Esophagus (tissue), 2 donors: ENCODE measurements at regions not wholly inside any gene's neighbourhood (a gene's known extent, or its start where the extent isn't known, plus 50 kb on each side); places are given as distances from the start of the nearest gene placed in this dataset.

Experiments used
- H3K27ac ChIP-seq, 2 donors: one replicate each; pipeline ENCODE4 v1.5.1; 2013; ENCODE audit warnings: low read depth in 2 of 2, mild to moderate bottlenecking in 2 of 2, inconsistent platforms in 1 of 2, low read length in 1 of 2, moderate library complexity in 1 of 2
- H3K27me3 ChIP-seq, 2 donors: one replicate each; pipeline ENCODE4 v1.6.1; 2013; ENCODE audit warnings: low read length in 2 of 2, control low read depth in 1 of 2, mild to moderate bottlenecking in 1 of 2; ENCODE audit not compliant: insufficient read depth in 2 of 2, control insufficient read depth in 1 of 2
- H3K36me3 ChIP-seq, 2 donors: one replicate each; pipeline ENCODE4 v1.6.1; 2013; ENCODE audit warnings: low read length in 1 of 2; ENCODE audit not compliant: control insufficient read depth in 2 of 2, insufficient read depth in 2 of 2
- H3K4me1 ChIP-seq, 2 donors: one replicate each; pipeline ENCODE4 v1.6.1; 2013; ENCODE audit warnings: low read length in 1 of 2; ENCODE audit not compliant: control insufficient read depth in 2 of 2, insufficient read depth in 2 of 2
- H3K4me3 ChIP-seq, 2 donors: one replicate each; pipeline ENCODE4 v1.5.1; 2013; ENCODE audit warnings: low read length in 2 of 2, mild to moderate bottlenecking in 2 of 2, low read depth in 1 of 2, moderate library complexity in 1 of 2
- H3K9me3 ChIP-seq, 2 donors: one replicate each; pipeline ENCODE4 v1.6.1; 2013; ENCODE audit warnings: mild to moderate bottlenecking in 2 of 2, low read depth in 1 of 2, low read length in 1 of 2, moderate library complexity in 1 of 2; ENCODE audit not compliant: control insufficient read depth in 2 of 2, insufficient read depth in 1 of 2
- WGBS, 2 donors: extraction: QIAGEN DNeasy Blood & Tissue Kit; methylation state at CpG; one replicate each; pipeline ENCODE4 v1.1.7; 2013; 5-methylcytosine and 5-hydroxymethylcytosine counted together
- donor health status: healthy with polysubstance abuse.
- donor health status: Bipolar disorder and iron deficiency.

GRCh38 chr5:14944996-14945395 is 73.4 kb upstream of the ANKH start:
- Histone ChIP-seq H3K4me1 (no peaks in the 10 kb centered on the region), H3K27me3 (no peaks in the 10 kb centered on the region), H3K36me3 (no peaks in the 10 kb centered on the region), H3K27ac (no peak overlapping the region), H3K4me3 (no peak overlapping the region), H3K9me3 (no peaks in the 10 kb centered on the region)
- 57 to 62% methylated on average over 3 of the region's 3 CpGs for WGBS, 2 donors

GRCh38 chr5:14944350-14944739 is 72.8 kb upstream of the ANKH start:
- Histone ChIP-seq H3K4me3 (no peak overlapping the region), H3K27ac (no peak overlapping the region), H3K9me3 (no peaks in the 10 kb centered on the region), H3K27me3 (no peaks in the 10 kb centered on the region), H3K36me3 (no peaks in the 10 kb centered on the region), H3K4me1 (no peaks in the 10 kb centered on the region)
- 92 to 93% methylated on average over 4 of the region's 4 CpGs for WGBS, 2 donors

- H3K27ac ChIP-seq = no peak overlapping the region
- H3K9me3 ChIP-seq = no peaks in the 10 kb centered on the region
- no peaks in the 10 kb centered on the region for H3K36me3 ChIP-seq
- H3K4me3 ChIP-seq = no peak overlapping the region
- H3K4me1 ChIP-seq = no peaks in the 10 kb centered on the region
- H3K27me3 ChIP-seq = no peaks in the 10 kb centered on the region
Measured at GRCh38 chr5:14942212-14942611, 70.6 kb upstream of the ANKH start.

- Histone ChIP-seq H3K4me3 (no peak overlapping the region), H3K27ac (no peak overlapping the region), H3K9me3 (no peaks in the 10 kb centered on the region), H3K36me3 (no peaks in the 10 kb centered on the region), H3K27me3 (no peaks in the 10 kb centered on the region), H3K4me1 (no peaks in the 10 kb centered on the region)
- whole genome bisulfite sequencing, 2 donors = 32 to 37% methylated on average over 5 of the region's 5 CpGs
Measured at GRCh38 chr5:14937254-14937653, 65.7 kb upstream of the ANKH start.

GRCh38 chr5:14936588-14936987 is 65.0 kb upstream of the ANKH start:
- no peaks in the 10 kb centered on the region for H3K27me3 ChIP-seq
- H3K9me3 ChIP-seq = no peaks in the 10 kb centered on the region
- no peaks in the 10 kb centered on the region for H3K36me3 ChIP-seq
- no peaks in the 10 kb centered on the region for H3K4me1 ChIP-seq
- H3K4me3 ChIP-seq = no peak overlapping the region
- H3K27ac ChIP-seq = no peak overlapping the region
- 59 to 66% methylated on average over 2 of the region's 2 CpGs for WGBS, 2 donors

GRCh38 chr5:14935341-14935740 is 63.8 kb upstream of the ANKH start:
- Histone ChIP-seq H3K4me1 (no peaks in the 10 kb centered on the region), H3K9me3 (no peaks in the 10 kb centered on the region), H3K4me3 (no peak overlapping the region), H3K36me3 (no peaks in the 10 kb centered on the region), H3K27me3 (no peaks in the 10 kb centered on the region), H3K27ac (no peak overlapping the region)
- 87 to 89% methylated on average over 3 of the region's 3 CpGs for WGBS, 2 donors

- Histone ChIP-seq H3K27ac (no peak overlapping the region), H3K27me3 (no peaks in the 10 kb centered on the region), H3K9me3 (no peaks in the 10 kb centered on the region), H3K4me1 (no peaks in the 10 kb centered on the region), H3K4me3 (no peak overlapping the region), H3K36me3 (no peaks in the 10 kb centered on the region)
- 58 to 60% methylated on average over 7 of the region's 7 CpGs for WGBS, 2 donors
Measured at GRCh38 chr5:14932902-14933469, 61.4 kb upstream of the ANKH start.

GRCh38 chr5:14930486-14930885 is 58.9 kb upstream of the ANKH start:
- WGBS, 2 donors = 85 to 91% methylated on average over 3 of the region's 3 CpGs
- no peak overlapping the region for H3K4me3 ChIP-seq
- H3K36me3 ChIP-seq = no peaks in the 10 kb centered on the region
- H3K27ac ChIP-seq = no peak overlapping the region
- peaks cover 0 to 4% of the 10 kb centered on the region in 2 donors for H3K4me1 ChIP-seq
- H3K9me3 ChIP-seq = no peaks in the 10 kb centered on the region
- H3K27me3 ChIP-seq = no peaks in the 10 kb centered on the region

- 77 to 79% methylated on average over 5 of the region's 5 CpGs for WGBS, 2 donors
- Histone ChIP-seq H3K27ac (no peak overlapping the region), H3K36me3 (no peaks in the 10 kb centered on the region), H3K4me1 (peaks cover 0 to 4% of the 10 kb centered on the region in 2 donors), H3K9me3 (no peaks in the 10 kb centered on the region), H3K27me3 (no peaks in the 10 kb centered on the region), H3K4me3 (no peak overlapping the region)
Measured at GRCh38 chr5:14929293-14930065, 57.9 kb upstream of the ANKH start.

GRCh38 chr5:14928661-14929060 is 57.1 kb upstream of the ANKH start:
- H3K27me3 ChIP-seq = no peaks in the 10 kb centered on the region
- 69 to 74% methylated on average over 1 of the region's 1 CpG for WGBS, 2 donors
- H3K4me1 ChIP-seq = peaks cover 0 to 4% of the 10 kb centered on the region in 2 donors
- H3K9me3 ChIP-seq = no peaks in the 10 kb centered on the region
- no peak overlapping the region for H3K4me3 ChIP-seq
- H3K27ac ChIP-seq = no peak overlapping the region
- no peaks in the 10 kb centered on the region for H3K36me3 ChIP-seq
